ENCODE measurements at regions not wholly inside any gene's neighbourhood (a gene's known extent, or its start where the extent isn't known, plus 50 kb on each side); places are given as distances from the start of the nearest gene placed in this dataset.

DNA sequence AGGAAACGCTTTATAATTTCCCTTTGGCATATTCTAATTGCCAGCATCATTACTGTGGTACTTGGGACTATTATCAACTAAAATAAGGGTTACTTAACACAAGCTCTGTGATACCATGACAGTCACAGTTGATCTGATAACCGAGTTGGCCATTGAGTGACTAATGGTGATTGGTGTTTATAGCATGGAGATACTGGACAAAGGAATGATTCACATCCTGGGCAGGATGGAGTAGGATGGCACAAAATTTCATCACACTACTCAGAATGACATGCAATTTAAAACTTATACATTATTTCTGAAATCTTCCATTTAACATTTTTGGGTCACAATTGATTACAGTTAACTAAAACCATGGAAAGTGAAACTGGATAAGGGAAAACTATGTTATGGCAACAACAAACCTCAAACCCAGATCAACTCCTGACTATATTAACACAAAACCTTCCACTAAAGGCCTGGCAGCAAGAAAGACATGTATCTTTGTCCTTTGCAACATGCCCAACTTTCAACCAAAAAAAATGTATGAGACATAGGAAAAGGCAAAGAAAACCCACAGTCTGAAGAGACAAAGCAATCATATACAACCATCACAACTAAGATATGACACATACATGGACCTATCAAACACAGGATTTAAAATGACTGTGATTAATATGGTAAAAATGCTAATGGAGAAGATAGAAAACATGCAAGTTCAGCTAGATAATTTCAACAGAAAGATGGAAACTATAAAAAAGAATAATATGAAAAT is 208.5 kb upstream of the NRP1 start:
- no peak for DNase-seq (ENCODE audit: low read depth)

DNA sequence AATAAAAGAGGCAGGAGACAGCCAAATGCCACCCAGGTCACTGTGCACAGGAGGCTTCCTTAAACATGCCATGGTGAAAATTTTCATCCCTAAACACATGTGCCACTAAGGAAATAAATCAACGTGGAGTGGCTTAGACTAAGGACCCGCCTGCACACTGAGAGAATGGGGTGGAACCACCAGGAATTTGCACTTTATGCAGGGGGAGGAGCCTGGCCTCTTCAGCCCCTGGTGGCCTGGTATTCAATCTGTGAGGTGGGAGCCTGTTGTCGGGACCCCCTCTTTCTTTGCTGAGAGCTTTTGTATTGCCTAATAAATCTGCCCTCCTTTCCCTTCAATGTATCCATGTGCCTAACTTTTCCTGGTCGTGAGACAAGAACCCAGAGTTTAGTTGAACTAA is 204.6 kb upstream of the NRP1 start:
- DNase-seq (ENCODE audit: low read depth) = no peak

DNA sequence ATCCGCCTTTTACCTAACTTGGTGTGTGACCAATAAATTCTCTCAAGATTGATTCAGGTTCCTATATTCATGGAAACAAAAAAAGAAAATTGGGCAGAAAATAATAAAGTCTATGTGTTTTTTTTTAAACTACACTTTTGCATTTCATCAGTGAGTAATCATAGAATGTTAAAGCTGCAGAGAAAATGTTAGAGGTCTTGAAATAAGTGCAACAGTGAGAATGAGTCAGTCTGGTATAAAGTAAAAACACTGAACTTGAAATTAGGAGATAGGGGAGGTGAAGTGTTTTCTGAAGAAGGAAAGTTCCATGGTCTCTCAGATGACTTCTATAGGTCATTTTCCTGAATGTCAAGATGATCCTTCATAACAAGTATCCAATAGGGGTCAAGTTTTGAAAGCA is 202.6 kb upstream of the NRP1 start:
- no peak for DNase-seq (ENCODE audit: low read depth)

DNA sequence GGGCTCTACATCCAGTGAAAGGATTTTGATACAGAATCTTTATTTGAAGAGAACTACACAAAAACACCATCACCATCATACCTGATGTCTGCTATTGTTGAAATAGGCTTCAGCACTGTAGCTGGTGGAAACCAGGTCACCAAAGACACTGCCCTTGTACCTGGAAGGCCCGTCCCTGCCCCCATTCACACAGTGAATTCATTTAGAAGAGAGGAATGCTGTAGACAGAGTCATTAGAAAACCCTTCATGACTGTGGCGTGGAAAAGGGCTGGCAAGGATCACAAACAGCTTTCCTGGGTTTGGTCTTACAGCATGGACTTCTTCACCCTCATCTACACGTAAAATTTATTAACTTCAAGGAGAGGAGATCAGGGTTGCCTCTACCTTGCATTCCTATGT is 202.0 kb upstream of the NRP1 start:
- no peak for DNase-seq (ENCODE audit: low read depth)

DNA sequence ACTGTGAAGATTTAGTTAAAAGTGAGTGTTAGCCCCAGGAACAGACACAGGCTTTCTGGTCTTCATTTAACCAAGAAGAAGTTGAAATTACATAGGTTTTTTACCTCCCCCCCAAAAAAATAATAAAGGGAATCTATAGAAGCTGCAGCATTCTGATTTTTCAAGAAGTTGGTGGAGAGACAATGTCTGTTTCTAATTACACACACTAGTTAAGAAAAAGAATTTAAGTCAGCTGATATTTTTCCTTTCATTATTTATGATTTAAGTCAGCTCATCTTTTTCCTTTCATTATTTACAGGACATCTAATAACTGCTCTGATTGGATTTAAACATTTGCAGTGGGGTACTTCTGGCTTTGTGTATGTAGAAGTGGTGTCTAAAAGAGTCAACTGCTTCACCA is 201.4 kb upstream of the NRP1 start:
- DNase-seq (ENCODE audit: low read depth) = no peak

DNA sequence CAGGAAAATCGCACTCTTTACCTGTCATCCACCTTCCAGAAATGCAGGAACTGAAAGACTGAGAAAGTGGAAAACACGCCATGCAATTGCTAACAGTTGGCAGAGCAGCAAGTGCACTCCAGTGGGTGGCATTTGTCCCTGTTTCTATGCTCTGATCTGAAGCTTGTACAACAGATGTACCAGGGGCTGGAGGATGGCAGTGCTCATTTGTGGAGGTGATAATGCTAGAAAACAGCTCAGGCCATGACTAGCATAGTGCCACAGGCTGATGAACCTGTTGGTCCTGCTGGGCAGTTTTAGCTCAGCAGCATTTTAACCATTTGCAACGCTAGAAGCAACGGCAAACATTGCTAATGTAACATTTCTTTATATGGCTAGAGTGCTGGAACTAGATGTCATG is 199.9 kb upstream of the NRP1 start:
- DNase-seq (ENCODE audit: low read depth) = no peak

DNA sequence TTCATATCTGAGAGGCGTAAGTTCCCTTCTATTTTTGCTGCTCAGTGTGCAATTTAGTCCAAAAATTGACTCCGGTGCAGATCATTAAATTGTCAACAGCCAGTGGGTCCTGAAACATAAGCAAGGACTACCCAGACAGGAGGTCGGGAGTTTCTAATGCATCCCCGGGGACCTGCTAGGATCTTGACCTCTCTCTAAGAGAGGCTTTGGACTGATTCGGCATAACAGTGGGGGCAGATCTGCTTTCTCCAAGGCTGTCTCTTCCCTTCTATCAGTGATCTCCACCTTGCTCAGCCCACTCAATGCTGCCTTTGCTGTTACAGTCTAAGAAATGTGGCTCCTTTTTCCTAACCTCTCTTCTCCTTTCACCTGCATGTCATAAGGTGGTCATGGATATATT is 199.1 kb upstream of the NRP1 start:
- no peak for DNase-seq (ENCODE audit: low read depth)

DNA sequence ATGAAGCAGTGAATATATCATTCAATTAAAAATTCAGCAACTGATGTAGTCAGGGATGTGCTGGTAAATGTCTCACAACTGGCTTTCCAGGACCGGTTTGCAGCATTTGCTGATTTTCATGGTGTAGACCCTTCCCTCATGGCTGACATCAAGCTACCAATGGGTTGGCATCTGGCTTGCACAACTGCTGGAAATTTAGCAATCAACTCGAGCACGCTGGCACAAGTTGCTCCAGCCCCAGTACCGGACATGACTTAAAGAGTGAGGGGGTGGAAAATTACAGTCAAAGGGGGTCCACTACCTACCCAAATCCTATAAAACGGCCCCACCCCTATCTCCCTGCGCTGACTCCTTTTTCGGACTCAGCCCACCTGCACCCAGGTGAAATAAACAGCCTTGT is 198.4 kb upstream of the NRP1 start:
- no peak for DNase-seq (ENCODE audit: low read depth)

DNA sequence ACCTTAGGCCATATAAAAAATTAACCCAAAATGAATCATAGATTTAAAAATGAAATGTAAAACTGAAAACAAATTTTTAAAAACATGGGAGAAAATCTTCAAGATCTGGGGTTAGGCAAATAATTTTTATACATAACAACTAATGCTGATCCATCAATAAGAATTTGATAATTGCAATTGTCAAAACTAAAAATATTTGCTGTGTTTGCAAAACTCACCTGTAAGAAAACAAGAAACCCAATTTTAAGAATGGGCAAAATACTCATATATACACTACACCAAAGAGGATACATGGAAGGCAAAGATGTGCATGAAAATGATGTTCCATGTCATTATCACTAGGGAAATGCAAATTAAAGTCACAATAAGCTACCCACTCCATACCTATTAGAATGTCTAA is 194.8 kb upstream of the NRP1 start:
- no peak for DNase-seq (ENCODE audit: low read depth)

DNA sequence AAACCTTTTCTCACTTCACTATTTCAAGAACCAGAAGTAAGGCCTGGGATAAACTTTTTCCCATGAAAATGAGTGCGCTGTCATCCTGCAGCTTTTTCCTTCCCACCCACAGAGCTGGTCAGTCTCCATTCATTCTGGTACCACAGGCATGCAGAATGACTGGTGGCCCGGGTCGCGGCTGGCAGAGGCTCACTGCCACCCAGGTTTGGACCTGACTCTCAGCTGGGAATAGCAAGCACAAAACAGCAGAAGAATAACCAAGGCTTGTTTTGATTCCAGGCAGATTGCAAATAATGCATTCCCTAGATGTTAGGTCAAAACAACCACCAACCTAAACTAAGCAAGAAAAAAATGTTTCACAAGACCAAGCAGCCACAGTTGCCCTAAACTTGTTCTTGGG is 190.5 kb upstream of the NRP1 start:
- DNase-seq (ENCODE audit: low read depth) = peak; percentile 47

DNA sequence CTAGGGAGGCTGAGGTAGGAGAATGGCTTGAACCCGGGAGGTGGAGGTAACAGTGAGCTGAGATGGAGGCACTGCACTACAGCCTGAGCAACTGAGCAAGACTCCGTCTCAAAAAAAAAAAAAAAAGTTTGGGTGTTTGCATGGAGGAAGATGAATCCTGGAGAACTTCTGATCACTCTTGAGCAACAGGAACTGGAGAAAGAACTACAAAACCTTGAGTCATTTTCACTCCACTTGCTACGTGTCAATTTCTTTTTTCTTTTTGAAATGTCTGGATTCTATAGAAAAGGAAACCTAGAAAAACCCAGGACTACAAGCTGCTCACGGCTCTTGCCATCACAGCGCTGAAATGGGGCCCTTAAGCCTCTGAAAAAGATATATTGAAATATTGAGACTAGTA is 189.6 kb upstream of the NRP1 start:
- no peak for DNase-seq (ENCODE audit: low read depth)

DNA sequence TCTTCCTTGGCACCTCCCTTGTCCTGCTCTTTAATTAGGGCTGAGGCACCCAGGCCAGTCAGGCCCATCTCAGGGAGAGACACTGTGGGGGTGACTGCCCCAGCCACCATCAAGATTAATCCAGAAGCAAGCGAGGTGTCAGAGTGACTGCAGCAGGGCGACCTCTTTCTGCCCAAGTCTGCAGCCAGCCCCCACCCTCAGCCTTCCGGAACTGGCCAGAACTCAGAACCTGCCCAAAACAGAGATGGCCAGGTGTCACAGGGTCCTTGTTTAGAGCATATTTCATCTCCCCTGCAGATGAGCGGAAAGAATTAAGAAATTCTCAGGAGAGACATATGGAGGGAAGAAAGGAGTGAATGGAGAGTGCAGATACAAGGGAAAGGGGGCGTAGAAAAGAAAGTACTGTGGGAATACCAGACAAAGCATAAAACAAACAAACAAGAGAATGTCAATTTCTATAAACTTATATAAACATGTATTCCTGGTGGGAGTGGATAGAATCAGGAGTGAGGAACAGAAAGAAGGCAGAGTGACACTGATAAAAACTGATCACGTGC is 188.8 kb upstream of the NRP1 start:
- DNase-seq (ENCODE audit: low read depth) = no peak

DNA sequence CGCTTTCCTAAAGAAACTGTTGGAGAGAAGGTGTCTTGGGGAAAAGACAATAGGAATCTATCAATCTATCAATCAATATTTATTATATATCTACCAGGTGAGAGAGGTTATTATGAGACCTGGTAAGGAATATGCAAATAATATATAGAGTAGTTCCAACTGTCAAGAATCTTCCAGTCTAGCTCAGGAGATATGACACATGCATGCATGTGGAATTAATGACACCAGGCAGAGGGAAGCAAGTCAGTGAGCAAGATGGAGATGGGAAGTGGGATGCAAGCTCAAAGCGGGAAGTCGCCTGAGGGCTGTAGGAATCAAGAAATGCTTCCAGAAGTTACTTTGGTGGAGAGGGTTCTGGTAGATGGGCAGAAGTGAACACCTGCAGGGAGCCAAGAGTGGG is 187.4 kb upstream of the NRP1 start:
- DNase-seq (ENCODE audit: low read depth) = no peak

DNA sequence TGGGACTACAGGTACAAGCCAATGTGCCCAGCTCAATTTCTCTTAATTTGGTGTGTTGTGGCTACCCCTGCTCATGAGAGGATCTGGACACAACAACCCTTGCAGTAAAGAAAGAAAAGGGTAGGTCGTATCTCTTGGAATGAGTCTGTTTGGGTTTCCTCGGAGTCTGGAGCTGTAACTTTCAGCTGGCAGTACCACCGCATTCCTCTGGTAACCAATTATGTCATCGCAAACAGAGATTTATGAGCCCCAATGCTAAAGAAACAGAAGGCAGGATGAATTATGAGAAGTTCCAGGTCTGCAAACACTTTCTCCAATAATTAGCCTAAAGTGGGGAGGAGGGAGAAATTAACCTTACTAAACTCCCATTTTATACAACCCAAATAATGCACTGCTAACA is 186.6 kb upstream of the NRP1 start:
- DNase-seq (ENCODE audit: low read depth) = no peak

DNA sequence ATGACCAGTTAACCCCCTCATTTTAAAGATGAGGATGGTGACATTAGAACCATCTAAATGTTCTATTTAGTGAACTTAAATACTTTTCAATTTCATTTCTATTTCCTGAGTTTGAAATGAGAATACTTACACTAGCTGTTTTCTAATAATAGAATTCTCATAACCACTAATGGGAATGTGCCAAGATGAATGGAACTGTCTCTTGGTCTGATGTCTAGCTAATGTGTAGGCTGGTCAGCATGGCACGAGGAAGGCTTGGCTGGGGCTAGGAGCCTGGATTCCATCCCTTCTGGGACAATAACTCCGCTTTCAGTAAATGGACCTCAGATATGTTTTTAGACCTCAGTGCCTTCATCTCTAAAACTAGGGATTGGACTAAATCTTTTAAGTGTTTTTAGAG is 185.8 kb upstream of the NRP1 start:
- DNase-seq (ENCODE audit: low read depth) = no peak

DNA sequence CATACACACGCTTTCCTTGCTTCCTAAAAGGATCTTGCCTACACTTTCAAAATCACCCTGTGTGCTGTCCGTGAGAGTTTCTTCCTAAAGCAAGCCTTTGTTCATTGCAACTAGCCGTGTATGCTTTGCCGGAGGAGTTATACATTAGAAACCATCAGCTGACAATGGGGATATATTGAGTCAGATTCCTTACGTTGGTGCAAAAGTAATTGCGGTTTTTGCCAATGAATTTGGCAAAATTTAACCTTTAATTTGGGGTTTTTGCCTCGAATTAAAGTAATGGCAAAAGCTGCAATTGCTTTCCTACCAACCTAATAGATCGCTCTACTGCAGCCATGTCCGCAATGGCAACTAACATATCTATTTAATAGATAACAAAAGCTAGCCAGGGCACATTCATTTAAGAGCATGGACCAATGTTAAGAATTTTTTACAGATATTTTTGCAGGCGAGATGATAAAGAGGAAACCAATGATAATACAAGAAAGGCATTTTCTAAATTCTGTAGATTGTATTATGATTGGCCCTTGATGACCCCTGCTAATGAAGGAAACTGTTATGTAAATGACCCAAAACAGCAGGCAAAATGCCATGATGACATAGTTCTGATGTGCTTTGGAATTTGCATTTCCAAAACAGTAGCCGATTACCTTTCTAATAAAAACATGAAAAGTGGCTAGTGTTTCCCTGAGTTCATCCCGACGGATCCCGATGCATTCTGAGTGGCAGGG is 184.8 kb upstream of the NRP1 start:
- DNase-seq (ENCODE audit: low read depth) = no peak

DNA sequence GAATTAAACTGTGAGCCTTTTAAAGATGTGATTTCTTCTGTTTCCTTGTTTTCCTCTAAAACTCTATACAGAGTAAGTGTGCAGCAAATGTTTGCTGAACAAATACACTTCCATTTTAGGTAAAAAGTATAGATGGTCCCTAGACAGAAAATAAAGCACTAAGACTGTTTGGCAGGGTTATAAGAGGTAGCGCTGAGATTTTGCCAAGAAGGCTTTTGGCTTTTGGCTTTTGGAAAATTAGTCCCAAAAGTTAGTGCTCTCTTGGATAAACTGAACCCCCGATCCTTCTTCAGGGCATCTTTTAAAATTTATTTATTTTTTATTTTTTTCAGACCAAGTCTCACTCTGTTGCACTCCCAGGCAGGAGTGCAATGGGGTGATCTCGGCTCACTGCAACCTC is 175.7 kb upstream of the NRP1 start:
- no peak for DNase-seq (ENCODE audit: low read depth)

DNA sequence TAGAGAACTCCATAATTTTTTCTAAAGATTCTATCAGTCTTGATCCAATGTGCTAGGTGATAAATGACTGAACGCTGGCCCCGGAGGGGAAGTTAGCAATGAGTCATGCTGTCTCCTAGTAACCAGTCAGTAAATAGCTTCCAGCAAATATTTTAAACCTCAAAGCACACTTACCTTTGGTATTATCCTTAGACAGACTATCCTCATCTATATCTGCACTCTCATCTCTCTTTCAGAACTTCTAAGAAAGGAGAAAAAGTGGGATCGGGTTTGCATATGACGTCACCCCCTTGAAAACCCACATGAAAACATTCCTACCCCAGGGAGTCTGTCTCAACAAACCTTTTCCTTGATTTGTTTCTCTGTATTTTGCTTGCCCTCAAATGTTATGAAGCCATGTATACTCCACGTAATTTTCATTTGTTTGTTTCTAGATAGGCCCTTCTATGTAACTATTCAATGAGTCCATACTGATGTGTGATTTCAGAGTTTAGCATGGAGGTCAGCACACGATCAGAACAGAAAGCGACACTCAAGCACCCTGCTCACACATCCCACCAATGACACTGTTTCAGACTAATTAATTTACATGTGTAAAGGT is 174.9 kb upstream of the NRP1 start:
- peak; percentile 60 for DNase-seq (ENCODE audit: low read depth)

DNA sequence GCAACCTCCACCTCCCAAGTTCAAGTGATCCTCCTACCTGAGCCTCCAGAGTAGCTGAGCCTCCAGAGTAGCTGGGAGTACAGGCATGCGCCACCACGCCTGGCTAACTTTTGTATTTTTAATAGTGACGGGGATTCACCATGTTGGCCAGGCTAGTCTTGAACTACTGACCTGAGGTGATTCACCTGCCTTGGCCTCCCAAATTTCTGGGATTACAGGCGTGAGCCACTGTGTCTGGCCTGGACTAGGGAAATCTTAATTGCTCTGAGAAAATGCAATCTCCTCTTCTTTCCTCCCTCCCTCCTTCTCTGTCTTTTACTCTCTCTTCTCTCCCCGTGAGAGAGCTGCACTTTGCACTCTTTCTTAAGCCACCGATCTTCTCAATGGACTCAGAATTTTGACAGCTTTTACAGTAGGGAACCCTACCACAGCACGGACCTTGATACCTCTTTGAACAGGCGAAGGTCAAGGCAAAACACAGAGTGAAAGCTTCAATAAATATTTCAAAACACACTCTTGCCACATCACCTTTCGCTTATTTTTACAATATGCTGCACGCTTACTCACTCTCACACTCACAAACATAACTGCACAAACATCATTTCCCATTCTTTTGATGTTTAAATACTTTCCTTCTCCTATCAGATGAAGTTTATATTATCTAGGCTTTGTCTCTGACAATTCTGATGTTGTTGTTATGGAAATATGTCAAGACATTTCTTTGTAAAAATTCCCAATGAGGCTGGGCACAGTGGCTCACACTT is 173.4 kb upstream of the NRP1 start:
- DNase-seq (ENCODE audit: low read depth) = no peak

DNA sequence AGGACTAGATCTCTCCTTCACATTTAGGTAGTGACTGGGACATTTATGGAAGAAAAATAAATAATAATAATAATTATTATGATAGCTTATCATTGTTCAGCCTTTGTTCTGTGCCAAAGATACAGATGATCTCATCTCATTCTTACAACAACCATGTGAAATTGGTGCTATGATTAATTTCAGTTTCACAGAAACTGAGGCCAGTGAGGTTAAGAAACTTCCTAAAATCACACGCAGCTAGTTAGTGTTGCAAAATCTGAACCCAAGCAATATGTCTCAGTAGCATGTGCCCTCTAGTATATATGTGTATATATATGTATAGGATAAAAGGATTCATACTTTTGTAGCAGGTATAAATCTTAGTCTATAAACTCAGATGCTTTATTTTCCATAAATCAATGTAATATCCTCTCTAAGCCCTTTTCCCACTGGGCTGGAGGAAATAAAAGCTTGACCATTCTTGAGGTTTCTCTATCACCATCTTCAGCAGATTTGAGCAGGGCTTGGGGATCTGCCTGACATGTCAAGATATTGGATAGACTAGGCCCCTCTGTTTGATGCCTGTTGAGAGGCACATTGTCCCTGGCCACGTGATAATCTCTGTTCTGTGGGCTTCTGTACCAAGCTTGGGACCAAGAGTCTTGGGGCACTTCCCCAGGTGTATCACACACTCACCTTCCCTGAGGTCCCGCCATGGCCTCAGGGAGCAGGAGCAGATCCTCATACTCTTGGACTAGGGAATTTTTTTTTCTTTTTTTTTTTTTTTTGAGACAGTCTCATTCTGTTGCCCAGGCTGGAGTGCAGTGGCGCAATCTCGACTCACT is 172.6 kb upstream of the NRP1 start:
- no peak for DNase-seq (ENCODE audit: low read depth)

DNA sequence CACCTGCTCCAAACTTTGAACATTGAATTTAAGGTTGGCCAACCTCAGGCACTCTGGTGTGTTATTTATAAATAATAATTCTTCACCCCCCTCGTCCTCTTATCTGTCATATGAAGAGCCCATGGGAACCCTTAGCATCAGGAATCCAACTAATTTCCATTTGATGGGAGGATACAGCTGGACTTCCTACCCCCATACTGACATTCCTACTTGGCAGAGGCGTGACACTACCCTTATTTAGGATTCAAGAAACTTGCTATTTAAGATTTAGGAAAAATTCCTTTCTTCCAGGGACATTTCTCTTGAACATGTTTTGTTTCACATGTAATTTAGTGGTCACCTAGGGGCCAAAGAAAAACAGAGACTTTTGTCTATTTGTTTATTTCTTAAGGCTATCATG is 171.9 kb upstream of the NRP1 start:
- no peak for DNase-seq (ENCODE audit: low read depth)

DNA sequence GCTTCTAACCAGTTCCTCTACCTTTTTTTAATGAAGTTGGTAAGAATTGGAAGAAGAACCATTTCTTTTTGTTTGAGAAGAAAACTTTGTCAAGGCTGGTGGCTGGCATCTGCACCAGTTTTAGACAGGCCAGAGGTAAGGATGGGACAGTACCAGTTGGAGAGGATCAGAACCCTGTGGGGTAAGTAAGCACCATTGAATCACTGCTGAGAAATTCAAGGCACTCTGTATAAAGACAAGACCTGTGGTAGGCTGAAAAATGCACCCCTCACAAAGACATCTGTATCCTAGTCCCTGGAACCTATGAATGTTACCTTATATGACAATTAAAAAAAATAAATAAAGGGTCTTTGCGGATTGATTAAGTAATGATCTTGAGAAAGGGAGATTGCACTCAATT is 166.7 kb upstream of the NRP1 start:
- no peak for DNase-seq (ENCODE audit: low read depth)

Measured in GM04504 (cell line).